ENCODE measurements at regions not wholly inside any gene's neighbourhood (a gene's known extent, or its start where the extent isn't known, plus 50 kb on each side); places are given as distances from the start of the nearest gene placed in this dataset.
A peak's percentile ranks its signal among the peaks of the same experiment; 100 is the strongest.
"Not testable (repeated sequence)": the region's sequence is repeated elsewhere in the genome, so short reads cannot be mapped to it uniquely, and the experiment has no call there.

DNA sequence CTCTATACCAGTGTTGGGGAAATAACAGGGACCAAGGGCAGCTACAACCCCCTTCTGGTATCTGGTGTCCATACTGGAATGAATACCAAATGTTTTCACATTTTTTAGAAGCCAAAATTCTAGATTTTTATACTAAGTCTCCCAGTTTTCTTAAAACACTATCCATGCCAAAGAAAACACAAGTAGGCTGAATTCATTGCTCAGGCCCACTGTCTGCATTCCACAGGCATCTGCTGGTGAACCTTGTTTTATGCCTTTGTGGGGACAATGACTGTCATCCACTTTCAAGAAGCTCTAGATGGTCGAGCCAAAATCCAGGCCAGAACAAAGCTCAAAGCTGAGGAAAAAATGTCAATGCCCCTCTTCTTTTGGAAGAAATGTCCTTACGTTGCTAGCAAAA lies 213.4 kb upstream of the RASGEF1B start:
- DNase-seq (ENCODE audit: low read depth in 2 of 2, low spot score in 1 of 2), result no peak

DNA sequence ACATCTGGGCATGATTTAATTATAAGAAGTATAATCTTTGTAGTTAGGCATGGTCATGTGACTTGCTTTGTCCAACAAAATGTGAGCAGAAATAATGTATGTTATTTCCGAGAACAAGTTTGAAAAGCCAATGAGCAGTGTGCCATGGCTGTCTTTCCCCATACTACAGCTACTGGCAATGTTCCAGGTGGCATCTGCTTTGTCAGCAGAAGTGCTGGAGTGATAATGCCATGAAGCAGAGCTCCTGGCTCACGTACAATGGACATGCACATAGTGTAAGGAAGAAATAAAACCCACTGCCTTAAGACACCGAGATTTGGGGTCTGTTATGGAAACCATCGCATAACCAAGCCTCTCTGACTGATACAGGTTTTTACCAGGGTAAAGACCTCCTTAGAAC lies 212.6 kb upstream of the RASGEF1B start:
- DNase-seq (ENCODE audit: low read depth in 2 of 2, low spot score in 1 of 2), result no peak

DNA sequence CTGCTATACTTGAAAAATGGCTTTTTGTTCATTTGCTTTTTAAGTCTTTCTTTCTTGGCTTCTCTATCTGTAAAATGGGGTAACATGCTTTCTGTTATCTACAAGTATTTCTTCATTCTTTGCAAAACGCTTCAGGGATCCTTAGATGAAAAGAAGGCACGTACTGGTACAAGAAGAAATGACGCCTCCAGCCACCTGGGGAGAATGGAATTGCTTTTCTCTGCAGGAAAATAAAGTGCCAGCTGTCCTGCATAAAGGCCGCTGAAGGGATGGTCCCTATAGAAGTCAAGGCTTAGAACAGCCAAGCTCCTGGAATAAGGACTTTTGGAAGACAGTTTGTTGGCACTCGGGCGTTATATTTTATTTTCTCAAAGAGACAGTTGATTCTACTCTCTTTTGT lies 210.8 kb upstream of the RASGEF1B start:
- no peak for DNase-seq (ENCODE audit: low read depth in 2 of 2, low spot score in 1 of 2)

DNA sequence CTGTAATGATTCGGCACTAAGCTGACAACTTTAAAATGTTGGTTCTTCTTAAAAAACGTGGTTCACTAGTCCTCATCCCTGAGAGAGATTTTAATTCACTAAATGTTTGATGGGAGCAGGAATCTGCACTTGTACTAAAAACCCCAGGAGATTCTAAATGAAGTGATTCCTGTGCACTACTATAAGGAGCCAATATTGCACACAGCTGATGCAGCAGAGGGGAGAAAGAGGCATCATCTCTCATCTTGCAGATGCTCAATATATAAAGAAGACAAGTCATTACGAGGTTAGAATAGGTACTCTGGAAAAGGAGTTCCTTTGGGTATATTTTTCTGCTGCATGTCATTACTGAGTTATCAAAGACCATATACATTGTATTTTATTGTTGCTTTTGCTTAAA lies 207.6 kb upstream of the RASGEF1B start:
- DNase-seq (ENCODE audit: low read depth in 2 of 2, low spot score in 1 of 2), result no peak

DNA sequence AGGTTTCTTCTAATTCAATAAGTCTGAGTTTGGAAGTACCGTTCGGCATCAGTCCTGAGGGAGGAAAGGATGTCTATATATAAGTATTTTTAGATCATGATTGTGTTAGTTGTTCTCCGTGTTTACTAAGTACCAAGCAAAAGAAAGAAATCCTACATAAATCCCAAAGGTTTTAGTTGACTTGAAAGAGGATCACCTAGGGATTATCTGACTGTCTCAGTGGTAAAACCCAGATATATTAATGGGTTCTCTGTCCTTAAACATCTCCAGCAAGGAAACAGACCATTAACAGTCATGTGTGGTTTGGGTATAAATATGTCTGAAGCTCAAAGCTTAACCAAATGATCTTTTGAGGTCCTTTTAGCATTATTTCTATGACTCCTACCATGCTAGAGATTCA lies 207.1 kb upstream of the RASGEF1B start:
- no peak for DNase-seq (ENCODE audit: low read depth in 2 of 2, low spot score in 1 of 2)

DNA sequence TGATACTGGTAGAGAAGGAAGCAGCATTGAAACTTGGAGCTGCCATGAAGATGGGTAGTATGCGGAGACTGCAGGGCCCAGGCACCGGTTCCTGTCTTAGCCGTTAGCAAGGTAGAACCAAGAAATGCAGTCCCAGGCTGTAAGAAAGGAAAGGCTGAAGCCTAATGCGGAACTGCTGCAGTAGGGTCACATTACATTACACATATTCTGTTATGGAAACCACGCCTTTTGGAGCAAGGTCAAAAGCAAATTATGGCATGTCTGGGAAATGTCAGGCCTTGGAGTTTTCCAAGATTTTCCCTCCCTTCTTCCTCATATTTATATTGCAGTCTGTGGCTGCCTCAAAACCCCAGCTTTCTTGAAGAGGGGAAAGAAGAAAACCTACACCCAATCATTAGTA lies 204.8 kb upstream of the RASGEF1B start:
- DNase-seq (ENCODE audit: low read depth in 2 of 2, low spot score in 1 of 2), result no peak

DNA sequence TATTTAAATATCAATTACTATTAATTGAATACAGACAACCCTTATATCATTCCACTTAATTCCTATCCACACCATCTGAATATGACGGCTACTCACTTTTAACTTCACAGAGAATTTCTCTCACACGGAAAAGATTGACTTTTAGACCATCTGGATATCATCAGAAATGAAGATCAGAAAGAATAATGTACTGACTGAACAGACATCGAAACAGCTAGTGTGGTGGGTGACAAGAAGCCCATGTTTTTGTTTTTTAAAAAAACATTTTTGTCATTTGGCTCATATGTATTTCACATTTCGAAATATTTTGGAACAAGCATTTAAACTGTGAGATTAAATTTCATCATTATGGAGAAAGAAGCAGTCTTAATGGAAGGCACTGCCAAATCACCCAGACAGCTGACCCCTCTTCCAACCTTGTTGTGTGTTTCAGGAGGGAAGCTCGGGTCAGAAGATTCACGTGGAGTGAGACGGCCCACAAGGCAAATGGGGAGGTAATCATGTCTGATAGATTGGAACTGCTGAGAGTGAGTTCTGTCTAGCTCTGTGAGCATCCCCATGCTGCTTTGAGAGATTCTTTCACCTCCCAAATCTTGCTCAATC lies 204.2 kb upstream of the RASGEF1B start:
- no peak for DNase-seq (ENCODE audit: low read depth in 2 of 2, low spot score in 1 of 2)

DNA sequence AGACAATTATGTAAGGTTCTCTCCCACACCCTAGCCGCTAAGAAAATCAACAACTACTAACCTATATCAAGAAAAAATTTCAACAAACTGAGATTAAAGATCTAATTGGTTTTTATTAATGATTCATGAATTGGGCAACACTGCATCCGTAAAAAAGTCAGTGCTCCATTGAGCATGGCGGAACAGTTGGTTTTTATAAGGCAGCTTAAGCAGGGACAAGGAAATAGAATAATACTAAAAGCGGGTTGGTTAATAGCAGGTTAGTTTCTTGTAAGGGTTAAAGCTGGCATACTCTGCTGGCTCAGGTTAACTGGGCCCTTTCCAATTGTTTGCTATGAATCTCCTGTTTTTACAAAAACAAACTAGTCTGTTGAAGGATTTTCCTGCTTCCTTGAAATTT lies 202.3 kb upstream of the RASGEF1B start:
- no peak for DNase-seq (ENCODE audit: low read depth in 2 of 2, low spot score in 1 of 2)

DNA sequence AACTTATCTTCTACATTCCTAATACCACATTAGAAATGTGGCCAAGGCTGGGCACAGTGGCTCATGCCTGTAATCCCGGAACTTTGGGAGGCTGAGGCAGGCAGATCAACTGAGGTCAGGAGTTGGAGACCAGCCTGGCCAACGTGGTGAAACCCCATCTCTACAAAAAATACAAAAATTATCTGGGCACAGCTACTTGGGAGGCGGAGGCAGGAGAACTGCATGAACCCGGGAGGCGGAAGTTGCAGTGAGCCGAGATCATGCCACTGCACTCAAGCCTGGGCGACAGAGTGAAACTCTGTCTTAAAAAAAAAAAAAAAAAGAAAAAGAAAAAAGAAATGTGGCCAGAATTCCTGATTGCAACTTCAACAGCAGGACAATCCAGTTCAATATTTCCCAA lies 196.6 kb upstream of the RASGEF1B start:
- DNase-seq (ENCODE audit: low read depth in 2 of 2, low spot score in 1 of 2), result not testable (repeated sequence)

DNA sequence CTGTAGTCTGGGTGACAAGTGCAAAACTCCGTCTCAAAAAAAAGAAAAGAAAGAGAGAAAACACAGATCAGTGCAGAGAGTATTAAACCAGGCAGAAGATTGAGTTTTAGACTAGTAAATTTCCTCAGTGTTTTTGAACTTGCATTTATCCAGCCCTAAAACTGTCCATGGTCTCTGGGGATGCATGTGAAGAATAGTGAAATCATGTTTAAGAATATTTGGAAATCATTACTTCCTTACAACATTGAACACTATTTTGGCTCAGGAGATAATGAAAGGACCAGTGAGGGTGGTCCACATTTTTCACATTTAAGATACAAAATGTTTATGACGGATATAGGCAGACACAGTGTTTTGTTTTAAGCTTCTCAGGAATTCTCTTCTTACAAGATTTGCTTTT lies 195.8 kb upstream of the RASGEF1B start:
- no peak for DNase-seq (ENCODE audit: low read depth in 2 of 2, low spot score in 1 of 2)

DNA sequence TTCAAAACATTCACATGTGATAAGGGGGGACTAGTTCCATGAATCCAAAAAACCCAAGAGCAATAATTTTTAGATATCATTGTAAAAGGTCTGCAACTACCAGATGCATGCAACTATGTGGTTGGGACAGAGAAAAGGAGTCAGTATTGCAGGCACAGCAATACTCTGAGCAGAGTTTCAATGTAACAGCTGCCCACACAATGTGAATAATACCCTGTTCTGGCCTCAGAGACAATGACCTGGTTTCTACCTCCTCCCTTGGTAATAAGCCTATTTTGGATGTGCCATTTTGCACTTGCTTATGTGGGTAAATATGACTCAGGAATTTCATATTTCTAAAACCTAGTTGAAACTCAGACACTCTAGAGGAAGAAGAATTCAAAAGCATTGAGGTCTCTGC lies 194.8 kb upstream of the RASGEF1B start:
- DNase-seq (ENCODE audit: low read depth in 2 of 2, low spot score in 1 of 2), result no peak

DNA sequence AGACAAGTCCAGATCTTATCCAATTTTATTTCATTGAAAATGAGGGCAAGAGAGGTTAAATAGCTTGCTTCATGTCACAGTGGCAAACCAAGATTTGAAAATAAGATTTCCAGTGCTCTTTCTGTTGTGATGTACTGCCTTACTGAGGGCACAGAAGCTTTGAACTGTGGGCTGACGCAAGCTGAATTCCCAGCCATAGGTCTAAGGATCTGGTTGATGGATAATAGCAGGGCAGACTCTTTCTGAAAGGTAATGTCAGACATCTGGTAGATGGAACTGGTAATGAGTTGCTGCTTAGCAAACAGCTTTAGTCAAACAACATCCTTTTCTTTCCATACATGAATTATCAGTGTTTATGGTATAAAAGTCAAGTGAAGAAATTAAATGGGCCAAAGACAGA lies 193.9 kb upstream of the RASGEF1B start:
- no peak for DNase-seq (ENCODE audit: low read depth in 2 of 2, low spot score in 1 of 2)

DNA sequence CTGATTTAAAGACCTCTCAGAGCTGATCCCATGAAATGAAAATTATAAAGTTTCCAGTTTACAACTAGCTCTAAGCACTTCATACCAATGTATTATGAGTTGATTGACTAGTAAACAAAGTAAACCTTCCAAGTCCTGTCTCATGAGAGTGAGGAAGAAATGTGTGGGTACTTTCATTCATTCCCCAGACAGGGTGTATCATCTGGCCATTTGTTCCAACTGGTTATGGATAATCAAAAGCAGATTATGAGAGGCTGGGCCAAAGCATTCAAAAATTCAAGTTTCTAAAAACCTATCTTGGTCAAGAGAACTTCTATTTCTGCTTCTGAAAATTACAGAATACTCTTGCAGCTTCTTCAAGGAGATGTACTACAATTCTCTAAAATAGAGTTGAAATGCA lies 193.3 kb upstream of the RASGEF1B start:
- no peak for DNase-seq (ENCODE audit: low read depth in 2 of 2, low spot score in 1 of 2)

DNA sequence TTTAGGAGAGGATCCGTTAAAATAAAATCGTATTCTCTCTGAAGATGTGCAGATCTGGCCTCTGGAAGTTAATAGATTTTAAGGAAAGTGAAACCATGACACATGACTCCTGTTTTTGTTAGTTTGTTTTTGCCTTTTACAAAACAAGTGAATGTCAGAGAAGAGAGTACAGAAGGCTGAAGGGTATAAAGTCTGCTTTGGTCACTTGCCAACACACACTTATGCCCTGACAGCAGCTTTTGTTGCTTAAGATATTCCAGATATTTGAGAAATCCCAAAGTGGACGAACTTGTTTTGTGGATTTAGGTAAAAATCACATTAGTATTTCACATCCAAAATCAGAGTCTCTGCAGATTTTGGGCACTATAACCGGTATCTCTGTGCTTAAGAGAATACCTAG lies 192.4 kb upstream of the RASGEF1B start:
- no peak for DNase-seq (ENCODE audit: low read depth in 2 of 2, low spot score in 1 of 2)

DNA sequence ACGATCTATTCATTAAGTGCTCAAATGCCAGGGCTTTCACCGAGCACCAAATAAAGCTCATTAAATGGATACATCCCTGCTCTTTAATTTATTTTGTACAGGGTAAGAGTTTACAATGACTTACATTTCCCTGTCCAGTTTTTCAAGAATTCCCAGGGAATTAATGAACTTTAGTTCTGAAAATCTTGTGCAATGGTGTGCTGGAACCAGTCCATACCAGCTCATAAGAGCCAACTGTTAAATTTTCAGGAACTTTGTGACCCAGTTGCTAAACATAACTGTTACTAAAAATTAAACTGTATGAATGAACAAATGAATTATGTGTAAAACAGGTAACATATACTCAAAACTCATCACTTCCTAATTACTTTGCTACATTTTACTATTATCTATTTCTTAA lies 191.7 kb upstream of the RASGEF1B start:
- no peak for DNase-seq (ENCODE audit: low read depth in 2 of 2, low spot score in 1 of 2)

DNA sequence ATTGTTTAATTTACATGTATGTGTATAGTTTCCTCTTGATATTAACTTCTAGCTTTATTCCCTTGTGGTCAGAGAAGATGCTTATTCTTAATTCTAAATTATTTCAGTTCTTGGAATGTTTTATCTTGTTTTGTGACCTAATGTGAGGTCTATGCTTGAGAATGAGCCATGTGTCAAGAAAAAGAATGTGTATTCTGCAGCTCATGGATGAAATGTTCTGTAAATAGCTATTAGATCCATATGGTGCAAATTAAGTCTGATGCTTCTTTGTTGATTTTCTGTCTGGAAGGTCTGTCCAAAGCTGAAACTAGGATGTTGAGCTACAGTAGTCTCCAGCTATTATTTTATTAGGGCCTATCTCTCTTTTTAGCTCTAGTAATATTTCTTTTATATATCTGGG lies 187.3 kb upstream of the RASGEF1B start:
- DNase-seq (ENCODE audit: low read depth in 2 of 2, low spot score in 1 of 2), result no peak

DNA sequence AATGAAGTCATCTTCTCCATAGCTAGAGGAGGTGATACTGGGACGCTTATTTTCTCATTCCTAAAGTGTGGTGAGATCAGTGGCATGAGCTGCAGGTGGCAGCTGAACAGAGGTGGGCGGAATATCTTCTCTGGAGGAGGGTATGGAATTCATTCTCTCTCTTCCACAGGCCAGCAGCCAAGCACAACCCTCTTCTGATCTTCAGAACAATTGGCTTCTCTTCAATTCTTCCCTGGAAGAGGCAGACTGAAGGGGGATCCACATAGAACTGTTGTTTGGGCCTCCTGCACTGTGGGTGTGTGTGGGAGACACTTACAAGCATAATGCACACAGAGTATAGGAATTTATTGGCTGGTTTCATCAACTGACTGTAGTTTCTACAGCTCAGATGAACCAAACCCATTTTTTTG lies 180.4 kb upstream of the RASGEF1B start:
- DNase-seq (ENCODE audit: low read depth in 2 of 2, low spot score in 1 of 2), result no peak

DNA sequence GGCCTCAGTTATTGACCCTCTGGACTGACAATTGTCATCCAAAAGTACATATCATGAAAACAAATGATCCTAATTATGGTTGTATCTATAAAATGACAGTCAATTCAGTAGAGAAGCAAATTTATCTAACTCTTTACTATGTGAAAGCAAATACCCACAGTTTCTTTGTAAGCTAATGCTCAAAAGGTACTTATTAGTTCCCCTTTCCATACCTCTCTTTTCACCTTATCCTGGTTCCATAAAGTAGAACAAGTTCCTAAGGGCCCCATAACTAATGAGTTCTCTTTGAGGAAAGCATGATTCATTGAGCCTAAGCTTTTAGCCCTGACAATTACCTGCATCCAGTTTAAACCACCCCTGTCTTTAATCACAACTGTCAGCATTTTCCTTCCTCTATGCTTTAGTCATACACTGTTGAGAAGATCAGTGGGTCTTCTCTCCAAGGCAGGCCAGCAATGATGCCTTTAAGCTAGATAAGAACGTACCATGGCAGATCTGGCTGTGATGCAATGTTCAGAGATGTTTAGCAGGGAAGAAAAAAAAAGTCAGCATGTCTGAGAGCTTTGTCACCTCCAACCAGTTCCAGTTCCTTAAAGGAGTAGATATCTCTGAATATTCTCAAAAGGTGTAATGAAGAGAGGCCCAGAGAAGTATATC lies 179.7 kb upstream of the RASGEF1B start:
- no peak for DNase-seq (ENCODE audit: low read depth in 2 of 2, low spot score in 1 of 2)

DNA sequence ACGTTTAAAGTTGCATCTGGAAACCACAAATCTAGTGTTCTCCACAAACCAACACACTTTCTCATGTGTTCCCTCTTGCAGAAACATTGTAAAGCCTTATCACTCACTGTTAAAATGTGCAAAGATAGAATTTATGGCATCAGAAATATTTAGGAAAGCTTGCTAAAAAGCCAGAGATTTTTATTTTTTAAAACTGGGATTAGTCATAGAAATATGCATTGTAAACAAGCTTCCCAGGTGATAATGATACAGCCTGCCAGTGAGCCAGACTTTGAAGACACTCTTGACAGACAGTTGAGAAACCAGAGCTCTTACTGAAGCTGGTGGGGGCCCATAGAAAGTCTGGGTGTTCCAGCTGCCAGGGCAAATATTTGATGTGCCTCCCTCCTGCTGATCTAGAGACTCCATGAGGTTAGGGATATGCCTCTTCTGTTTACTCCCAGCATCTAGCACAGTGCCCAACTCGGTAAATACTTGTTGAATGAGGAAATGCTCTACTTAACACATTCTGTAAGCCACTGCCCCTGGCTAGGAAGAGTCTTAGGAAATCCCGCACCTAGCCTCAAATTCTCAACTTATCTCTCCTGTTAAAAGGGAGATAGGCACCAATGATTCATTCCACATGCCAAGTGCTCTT lies 179.0 kb upstream of the RASGEF1B start:
- no peak for DNase-seq (ENCODE audit: low read depth in 2 of 2, low spot score in 1 of 2)

DNA sequence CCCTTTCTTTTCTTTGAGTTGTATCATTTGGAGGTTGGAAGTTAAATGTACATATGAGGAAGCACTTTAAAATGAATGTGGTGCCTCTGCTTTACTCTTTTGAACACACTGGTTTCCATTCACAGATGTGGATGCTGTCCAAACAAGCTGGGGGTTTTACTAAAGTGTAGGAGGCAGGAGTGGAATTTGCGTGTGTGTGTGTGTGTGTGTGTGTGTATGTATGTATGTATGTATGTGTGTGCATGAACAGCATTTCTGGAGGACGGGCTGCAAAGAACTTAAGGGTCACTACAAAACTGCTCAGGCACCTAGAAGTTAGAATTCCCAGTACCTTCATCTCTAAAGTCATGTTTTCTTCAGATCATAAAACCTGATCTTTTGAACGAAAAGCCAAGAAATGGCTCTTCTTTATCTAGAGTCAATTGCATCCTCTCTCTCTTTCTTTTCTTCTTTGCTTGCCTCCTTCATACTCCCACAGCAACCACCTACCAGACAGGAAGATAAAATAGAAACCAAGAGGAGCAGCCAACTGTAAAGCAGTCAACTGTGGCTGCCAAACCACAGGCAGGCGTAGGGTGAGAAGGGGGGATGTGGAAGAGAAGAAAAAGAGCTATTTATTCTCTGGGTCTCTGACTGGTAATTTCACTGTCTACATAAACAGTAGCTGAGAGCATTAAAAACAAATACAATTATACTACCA lies 177.0 kb upstream of the RASGEF1B start:
- peak; percentile 17 to 29 for DNase-seq (ENCODE audit: low read depth in 2 of 2, low spot score in 1 of 2)

DNA sequence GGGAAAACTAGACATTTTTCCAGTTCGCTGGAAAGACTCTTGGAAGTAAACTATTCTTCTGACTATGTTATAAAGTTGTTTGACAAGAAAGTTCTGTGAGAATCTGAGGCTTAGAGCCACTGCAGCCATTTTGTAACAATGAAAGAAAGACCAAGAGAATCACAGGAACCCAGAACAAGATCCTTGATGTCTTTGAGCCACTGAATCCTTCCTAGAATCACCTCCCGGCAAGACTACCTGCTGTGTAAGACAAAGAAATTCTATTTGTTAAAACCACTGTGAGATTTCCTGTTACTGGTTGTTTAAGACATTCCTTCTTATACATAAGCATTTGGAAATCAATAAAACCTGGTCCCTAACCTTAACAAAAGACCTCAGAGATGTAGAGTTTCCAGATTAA lies 175.7 kb upstream of the RASGEF1B start:
- no peak for DNase-seq (ENCODE audit: low read depth in 2 of 2, low spot score in 1 of 2)

DNA sequence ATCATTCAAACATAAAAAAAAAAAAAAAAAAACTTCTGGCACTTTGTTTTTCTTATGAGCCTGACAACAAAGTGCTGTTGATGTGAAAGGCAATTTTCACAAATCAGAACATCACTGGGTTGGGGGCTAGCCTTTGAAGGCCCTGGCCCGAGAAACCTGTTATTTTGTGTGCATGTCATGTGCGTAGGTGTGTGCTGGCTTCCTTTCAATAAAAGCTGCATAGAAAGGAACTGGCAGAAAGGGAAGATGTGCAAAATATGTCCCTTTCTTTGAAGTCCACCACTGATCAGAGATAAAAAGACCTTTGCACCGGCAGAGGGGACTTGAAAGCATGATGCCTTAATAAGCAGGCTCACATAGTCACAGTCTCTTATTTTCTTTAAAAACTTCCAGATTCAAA lies 170.8 kb upstream of the RASGEF1B start:
- no peak for DNase-seq (ENCODE audit: low read depth in 2 of 2, low spot score in 1 of 2)

Data from stimulated activated CD8-positive, alpha-beta memory T cell treated with anti-CD3 and anti-CD28 coated beads, Interleukin-4, amount 100 ng/mL, for 4 hours (primary cell).